ENCODE measurements at regions not wholly inside any gene's neighbourhood (a gene's known extent, or its start where the extent isn't known, plus 50 kb on each side); places are given as distances from the start of the nearest gene placed in this dataset.

GRCh38 chr4:188887905-188888304 is 748.7 kb downstream of the TRIML1 start:
- Mint-ChIP-seq H3K27ac (no peak overlapping the region), H3K4me3 (no peak overlapping the region), H3K9me3 (peaks cover 11% of the 10 kb centered on the region), H3K27me3 (no peaks in the 10 kb centered on the region), H3K36me3 (ENCODE audit: low read depth) (no peaks in the 10 kb centered on the region), H3K4me1 (ENCODE audit: low read depth) (no peaks in the 10 kb centered on the region)

GRCh38 chr4:188892837-188893236 is 753.6 kb downstream of the TRIML1 start:
- Mint-ChIP-seq H3K4me3 (no peak overlapping the region), H3K27ac (no peak overlapping the region), H3K36me3 (ENCODE audit: low read depth) (no peaks in the 10 kb centered on the region)

GRCh38 chr4:188903986-188904385 is 764.7 kb downstream of the TRIML1 start:
- Mint-ChIP-seq H3K4me3 (no peak overlapping the region), H3K36me3 (ENCODE audit: low read depth) (no peaks in the 10 kb centered on the region), H3K9me3 (peaks cover 9% of the 10 kb centered on the region), H3K4me1 (ENCODE audit: low read depth) (no peaks in the 10 kb centered on the region), H3K27me3 (no peaks in the 10 kb centered on the region), H3K27ac (no peak overlapping the region)

More at GRCh38 chr4:188892837-188893236, 753.6 kb downstream of the TRIML1 start:
- Mint-ChIP-seq H3K27me3 (no peaks in the 10 kb centered on the region), H3K9me3 (peaks cover 13% of the 10 kb centered on the region), H3K4me1 (ENCODE audit: low read depth) (no peaks in the 10 kb centered on the region)

- H3K4me1 Mint-ChIP-seq (ENCODE audit: low read depth): no peaks in the 10 kb centered on the region
- H3K27ac Mint-ChIP-seq: no peak overlapping the region
- H3K9me3 Mint-ChIP-seq: peaks cover 9% of the 10 kb centered on the region
- H3K4me3 Mint-ChIP-seq: no peak overlapping the region
- no peaks in the 10 kb centered on the region for H3K27me3 Mint-ChIP-seq
- H3K36me3 Mint-ChIP-seq (ENCODE audit: low read depth): no peaks in the 10 kb centered on the region
Measured at GRCh38 chr4:188904617-188905016, 765.4 kb downstream of the TRIML1 start.

GRCh38 chr4:188905248-188905647 is 766.0 kb downstream of the TRIML1 start:
- Mint-ChIP-seq H3K27ac (no peak overlapping the region), H3K9me3 (peaks cover 9% of the 10 kb centered on the region), H3K36me3 (ENCODE audit: low read depth) (no peaks in the 10 kb centered on the region), H3K4me3 (no peak overlapping the region), H3K4me1 (ENCODE audit: low read depth) (no peaks in the 10 kb centered on the region), H3K27me3 (no peaks in the 10 kb centered on the region)

- H3K4me3 Mint-ChIP-seq: no peak overlapping the region
- H3K27me3 Mint-ChIP-seq: no peaks in the 10 kb centered on the region
- peaks cover 4% of the 10 kb centered on the region for H3K9me3 Mint-ChIP-seq
- H3K27ac Mint-ChIP-seq: no peak overlapping the region
- no peaks in the 10 kb centered on the region for H3K36me3 Mint-ChIP-seq (ENCODE audit: low read depth)
- H3K4me1 Mint-ChIP-seq (ENCODE audit: low read depth): no peaks in the 10 kb centered on the region
Measured at GRCh38 chr4:188911199-188911598, 772.0 kb downstream of the TRIML1 start.

GRCh38 chr4:188911707-188912106 is 772.5 kb downstream of the TRIML1 start:
- no peaks in the 10 kb centered on the region for H3K36me3 Mint-ChIP-seq (ENCODE audit: low read depth)
- H3K27me3 Mint-ChIP-seq: no peaks in the 10 kb centered on the region
- peaks cover 4% of the 10 kb centered on the region for H3K9me3 Mint-ChIP-seq
- no peak overlapping the region for H3K4me3 Mint-ChIP-seq
- no peaks in the 10 kb centered on the region for H3K4me1 Mint-ChIP-seq (ENCODE audit: low read depth)
- H3K27ac Mint-ChIP-seq: no peak overlapping the region

- Mint-ChIP-seq H3K27ac (no peak overlapping the region), H3K4me3 (no peak overlapping the region), H3K36me3 (ENCODE audit: low read depth) (no peaks in the 10 kb centered on the region), H3K4me1 (ENCODE audit: low read depth) (no peaks in the 10 kb centered on the region), H3K9me3 (peaks cover 22% of the 10 kb centered on the region), H3K27me3 (no peaks in the 10 kb centered on the region)
Measured at GRCh38 chr4:188915175-188915574, 775.9 kb downstream of the TRIML1 start.

- H3K4me1 Mint-ChIP-seq (ENCODE audit: low read depth): no peaks in the 10 kb centered on the region
- H3K27me3 Mint-ChIP-seq: no peaks in the 10 kb centered on the region
- H3K27ac Mint-ChIP-seq: no peak overlapping the region
- no peaks in the 10 kb centered on the region for H3K36me3 Mint-ChIP-seq (ENCODE audit: low read depth)
- peaks cover 18% of the 10 kb centered on the region for H3K9me3 Mint-ChIP-seq
- no peak overlapping the region for H3K4me3 Mint-ChIP-seq
Measured at GRCh38 chr4:188918787-188919186, 779.5 kb downstream of the TRIML1 start.

GRCh38 chr4:188930822-188931221 is 791.6 kb downstream of the TRIML1 start:
- Mint-ChIP-seq H3K9me3 (peaks cover 17% of the 10 kb centered on the region), H3K4me1 (ENCODE audit: low read depth) (no peaks in the 10 kb centered on the region), H3K27me3 (no peaks in the 10 kb centered on the region), H3K36me3 (ENCODE audit: low read depth) (no peaks in the 10 kb centered on the region), H3K4me3 (no peak overlapping the region), H3K27ac (no peak overlapping the region)

- Mint-ChIP-seq H3K27ac (no peak overlapping the region), H3K9me3 (peaks cover 15% of the 10 kb centered on the region), H3K4me1 (ENCODE audit: low read depth) (no peaks in the 10 kb centered on the region), H3K36me3 (ENCODE audit: low read depth) (no peaks in the 10 kb centered on the region), H3K4me3 (no peak overlapping the region), H3K27me3 (no peaks in the 10 kb centered on the region)
Measured at GRCh38 chr4:188934320-188934962, 795.2 kb downstream of the TRIML1 start.

- no peaks in the 10 kb centered on the region for H3K36me3 Mint-ChIP-seq (ENCODE audit: low read depth)
- no peaks in the 10 kb centered on the region for H3K4me1 Mint-ChIP-seq (ENCODE audit: low read depth)
- H3K9me3 Mint-ChIP-seq: peaks cover 7% of the 10 kb centered on the region
- no peak overlapping the region for H3K27ac Mint-ChIP-seq
- no peak overlapping the region for H3K4me3 Mint-ChIP-seq
- no peaks in the 10 kb centered on the region for H3K27me3 Mint-ChIP-seq
Measured at GRCh38 chr4:188941524-188942119, 802.4 kb downstream of the TRIML1 start.

- Mint-ChIP-seq H3K4me3 (no peak overlapping the region), H3K27ac (no peak overlapping the region), H3K4me1 (ENCODE audit: low read depth) (no peaks in the 10 kb centered on the region), H3K27me3 (no peaks in the 10 kb centered on the region), H3K36me3 (ENCODE audit: low read depth) (no peaks in the 10 kb centered on the region), H3K9me3 (peaks cover 5% of the 10 kb centered on the region)
Measured at GRCh38 chr4:188942606-188943005, 803.4 kb downstream of the TRIML1 start.

- Mint-ChIP-seq H3K36me3 (ENCODE audit: low read depth) (no peaks in the 10 kb centered on the region), H3K27ac (no peak overlapping the region), H3K27me3 (no peaks in the 10 kb centered on the region), H3K9me3 (peaks cover 7% of the 10 kb centered on the region), H3K4me3 (no peak overlapping the region), H3K4me1 (ENCODE audit: low read depth) (no peaks in the 10 kb centered on the region)
Measured at GRCh38 chr4:188949596-188949995, 810.4 kb downstream of the TRIML1 start.

- no peaks in the 10 kb centered on the region for H3K27me3 Mint-ChIP-seq
- peaks cover 21% of the 10 kb centered on the region for H3K9me3 Mint-ChIP-seq
- H3K4me3 Mint-ChIP-seq: no peak overlapping the region
- H3K4me1 Mint-ChIP-seq (ENCODE audit: low read depth): no peaks in the 10 kb centered on the region
- no peak overlapping the region for H3K27ac Mint-ChIP-seq
- H3K36me3 Mint-ChIP-seq (ENCODE audit: low read depth): no peaks in the 10 kb centered on the region
Measured at GRCh38 chr4:188955066-188955465, 815.8 kb downstream of the TRIML1 start.

- no peaks in the 10 kb centered on the region for H3K4me1 Mint-ChIP-seq (ENCODE audit: low read depth)
- H3K4me3 Mint-ChIP-seq: no peak overlapping the region
- H3K27me3 Mint-ChIP-seq: no peaks in the 10 kb centered on the region
- peaks cover 21% of the 10 kb centered on the region for H3K9me3 Mint-ChIP-seq
- H3K36me3 Mint-ChIP-seq (ENCODE audit: low read depth): no peaks in the 10 kb centered on the region
- no peak overlapping the region for H3K27ac Mint-ChIP-seq
Measured at GRCh38 chr4:188956566-188956965, 817.3 kb downstream of the TRIML1 start.
